Prostate gland (tissue), 2 donors: ENCODE measurements at regions not wholly inside any gene's neighbourhood (a gene's known extent, or its start where the extent isn't known, plus 50 kb on each side); places are given as distances from the start of the nearest gene placed in this dataset.

Experiments
- CTCF ChIP-seq, 4 experiments: fragments of 200-600 bp in 2 of 4; fragments of 450-650 bp in 2 of 4; sonication (generic) in 2 of 4; IDR thresholded peaks; 1 replicate in 3 of 4; 2 replicates in 1 of 4; pipeline ENCODE4 v1.5.1; 2016 to 2019; ENCODE audit warnings: antibody characterized with exemption in 4 of 4, mild to moderate bottlenecking in 2 of 4, moderate library complexity in 2 of 4
- POLR2A ChIP-seq: fragments of 450-650 bp; IDR thresholded peaks from one replicate; pipeline ENCODE4 v1.6.1; 2016; ENCODE audit warnings: antibody characterized with exemption, mild to moderate bottlenecking
- POLR2AphosphoS5 ChIP-seq: sonication (generic); formaldehyde crosslinking; IDR thresholded peaks from one replicate; pipeline ENCODE4 v1.6.1; 2017; ENCODE audit warnings: antibody characterized with exemption

- TF ChIP-seq POLR2AphosphoS5 (no peak), POLR2A (no peak), CTCF (IDR thresholded peaks at IDR 0.05) (no peak)
Observed at GRCh38 chr15:38622304-38622703, 57.7 kb upstream of the RASGRP1 start.
